ENCODE measurements at regions not wholly inside any gene's neighbourhood (a gene's known extent, or its start where the extent isn't known, plus 50 kb on each side); places are given as distances from the start of the nearest gene placed in this dataset.

DNA sequence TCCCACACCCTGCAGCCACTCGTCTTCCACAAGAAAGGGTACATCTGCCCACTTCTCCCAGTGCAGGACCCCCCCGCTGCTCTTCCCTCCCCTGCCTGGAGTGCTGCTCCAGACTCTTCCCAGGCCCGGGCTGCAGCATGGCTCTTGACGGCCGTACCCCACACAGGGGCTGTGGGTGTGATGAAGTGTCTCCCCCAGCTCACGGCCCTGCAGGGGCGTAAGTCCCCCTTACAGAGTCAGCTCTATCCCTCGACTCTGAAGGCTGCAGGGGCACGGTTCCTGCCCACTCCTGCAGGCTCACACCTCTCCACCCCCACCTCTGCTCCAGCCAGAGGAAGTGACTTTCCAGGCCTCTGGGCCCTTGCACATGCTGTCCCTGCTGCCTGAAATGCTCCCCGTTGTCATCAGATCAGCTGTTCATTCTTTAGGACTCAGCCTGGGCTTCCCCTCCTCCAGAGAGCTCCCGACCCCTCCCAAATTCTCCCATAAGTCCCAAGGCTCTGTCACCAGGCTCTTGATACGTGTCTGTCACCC is 180.6 kb upstream of the IER5L start:
- peak in 3 of 10 donors; percentile 59 to 65 (median 59) for DNase-seq
- intact Hi-C loops (cut with DNase I), result no loop called here

DNA sequence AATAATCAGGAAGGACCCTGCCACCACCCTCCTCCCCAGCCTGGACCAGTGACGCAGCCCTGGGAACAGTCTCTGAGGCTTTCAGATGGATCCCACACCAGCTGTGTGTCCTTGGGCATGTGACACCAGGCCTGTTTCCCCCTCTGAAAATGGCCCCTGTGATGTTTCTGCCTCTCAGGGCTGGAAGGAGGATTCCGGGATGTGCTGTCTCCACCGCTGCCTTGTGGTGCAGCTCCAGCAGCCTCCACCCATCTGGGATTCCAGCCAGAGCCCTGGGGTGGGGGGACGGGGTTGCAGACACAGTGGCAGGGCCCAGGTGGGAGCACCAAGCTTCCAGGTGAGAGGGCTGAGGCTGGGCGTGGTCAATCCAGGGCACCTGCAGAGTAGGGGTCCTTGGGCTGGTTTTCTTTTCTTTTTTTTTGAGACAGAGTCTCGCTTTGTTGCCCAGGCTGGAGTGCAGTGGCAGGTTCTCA is 179.7 kb upstream of the IER5L start:
- DNase-seq, result peak in 3 of 10 donors; percentile 49 to 70 (median 57)
- intact Hi-C loops (cut with DNase I), result no loop called here

DNA sequence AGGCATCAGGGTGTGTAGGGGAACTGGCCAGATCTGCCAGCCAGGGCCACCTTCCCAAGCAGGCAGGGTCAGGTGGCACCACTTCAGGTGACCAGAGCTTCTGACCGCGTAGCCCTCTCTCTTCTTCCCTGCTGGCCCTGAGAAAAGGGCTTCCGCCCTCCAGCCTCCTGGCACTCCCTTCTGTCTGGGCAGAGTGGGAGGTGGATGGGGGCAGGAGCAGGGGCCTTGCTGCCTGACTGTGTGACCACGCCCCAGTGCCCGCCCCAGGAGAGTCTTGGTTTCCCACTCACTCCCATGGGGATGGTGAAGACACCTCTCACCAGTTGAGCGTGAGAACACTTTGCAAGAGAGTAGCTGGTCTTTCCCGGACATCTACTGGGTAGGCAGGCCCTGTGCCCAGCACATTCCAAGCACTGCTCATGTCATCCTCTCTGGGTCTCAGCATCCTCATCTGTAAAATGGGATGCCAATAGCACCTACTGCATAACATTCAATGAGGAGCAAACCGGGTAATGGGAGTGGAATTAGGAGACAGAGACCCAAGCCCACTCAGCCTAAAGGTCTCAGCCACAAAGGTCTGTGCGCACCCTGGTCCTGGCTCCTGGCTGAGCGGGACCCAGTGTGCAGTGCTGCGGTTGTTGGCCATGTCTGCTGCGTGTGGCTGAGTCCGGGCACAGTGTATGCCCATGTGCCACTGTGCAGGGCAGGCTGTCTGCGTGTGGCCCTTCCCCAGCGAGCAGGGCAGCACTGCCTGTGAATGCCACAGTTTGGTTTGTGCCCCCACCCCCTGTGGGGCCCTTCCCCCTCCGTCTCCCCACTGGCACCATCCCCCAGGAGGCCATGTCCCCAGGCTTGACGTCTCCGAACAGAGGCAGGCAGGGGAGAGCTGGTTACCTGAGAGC is 179.1 kb upstream of the IER5L start:
- intact Hi-C loops (cut with DNase I), result no loop called here
- DNase-seq, result peak in 3 of 10 donors; percentile 26 to 73 (median 53)

- intact Hi-C loops (cut with DNase I), result no loop called here
- no peak for DNase-seq
Observed at GRCh38 chr9:129355631-129356030, 177.6 kb upstream of the IER5L start.

DNA sequence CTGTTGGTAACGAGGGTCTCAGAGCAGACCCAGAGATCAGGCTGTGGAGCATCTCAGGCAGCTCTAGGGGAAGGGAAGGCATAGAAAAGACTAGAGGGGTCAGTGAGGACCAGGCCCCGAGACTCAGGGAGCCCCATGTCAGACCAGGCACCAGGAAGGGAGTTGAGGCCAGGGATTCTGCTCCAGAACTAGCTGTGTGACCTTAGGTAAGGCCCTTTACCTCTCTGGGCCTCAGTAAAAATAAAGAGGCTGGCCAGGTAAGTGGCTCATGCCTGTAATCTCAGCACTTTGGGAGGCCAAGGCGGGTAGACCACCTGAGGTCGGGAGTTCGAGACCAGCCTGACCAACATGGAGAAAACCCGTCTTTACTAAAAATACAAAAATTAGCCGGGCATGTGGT is 176.4 kb upstream of the IER5L start:
- DNase-seq, result peak in 1 of 10 donors; percentile 29
- intact Hi-C loops (cut with DNase I), result no loop called here

DNA sequence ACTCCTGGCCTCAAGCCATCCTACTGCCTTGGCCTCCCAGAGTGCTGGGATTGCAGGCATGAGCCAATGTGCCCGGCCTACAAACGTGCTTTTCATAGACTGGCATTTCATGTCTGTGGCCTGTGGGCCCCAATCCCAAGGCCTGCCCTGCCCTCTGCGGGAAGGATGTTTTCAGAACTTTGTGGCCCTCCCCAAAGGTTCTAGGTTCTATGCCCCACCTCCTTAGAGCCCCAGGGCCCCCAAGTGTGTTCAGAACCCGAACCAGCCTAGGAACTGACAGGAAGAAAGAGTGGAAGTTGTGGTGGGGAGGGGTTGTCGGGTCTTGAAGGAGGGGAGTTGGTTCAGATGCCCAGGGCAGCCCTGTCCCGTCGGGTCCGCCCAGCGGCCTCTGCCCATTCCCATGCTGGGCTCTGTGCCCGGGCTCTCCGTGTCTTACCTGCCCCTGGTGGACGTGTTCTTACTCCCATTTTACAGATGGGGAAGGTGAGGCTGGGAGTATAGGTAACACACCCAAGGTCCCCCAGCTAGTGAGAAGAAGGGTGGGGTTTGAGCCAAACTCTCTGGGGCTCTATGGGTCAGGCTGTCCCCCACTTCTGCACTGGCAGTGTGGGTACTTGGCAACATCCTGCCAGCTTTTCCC is 175.8 kb upstream of the IER5L start:
- peak in 2 of 10 donors; percentile 68 to 84 for DNase-seq
- intact Hi-C loops (cut with DNase I), result no loop called here

- intact Hi-C loops (cut with DNase I), result no loop called here
- DNase-seq, result peak in 5 of 10 donors; percentile 36 to 87 (median 78)
Observed at GRCh38 chr9:129352146-129352865, 174.2 kb upstream of the IER5L start.

DNA sequence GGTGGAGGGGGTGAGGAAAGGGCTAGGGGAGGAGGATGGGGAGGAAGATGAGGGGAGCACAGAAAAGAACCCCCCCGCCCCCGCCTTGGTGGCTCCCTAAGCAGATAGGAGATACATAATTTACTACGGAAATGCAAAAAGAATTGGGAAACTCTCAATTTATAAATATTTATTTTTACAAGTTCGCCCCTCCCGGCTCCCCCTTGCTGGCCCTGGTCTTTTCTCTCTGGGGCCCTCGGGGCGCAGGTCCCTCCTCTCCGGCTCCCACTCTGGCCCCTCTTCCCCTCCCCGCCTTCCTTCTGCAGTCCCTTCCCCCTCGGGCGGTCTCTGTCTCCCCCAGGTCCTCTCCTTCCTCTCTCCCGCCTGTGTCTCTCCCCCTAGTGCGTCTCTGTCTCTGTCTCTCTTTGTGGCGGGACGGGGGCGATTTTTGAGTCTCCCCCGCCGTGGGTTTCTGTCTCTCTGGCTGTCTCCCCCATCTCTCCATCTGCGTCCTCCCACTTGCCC is 173.6 kb upstream of the IER5L start:
- DNase-seq, result peak in 3 of 10 donors; percentile 67 to 79 (median 78)
- intact Hi-C loops (cut with DNase I), result no loop called here

DNA sequence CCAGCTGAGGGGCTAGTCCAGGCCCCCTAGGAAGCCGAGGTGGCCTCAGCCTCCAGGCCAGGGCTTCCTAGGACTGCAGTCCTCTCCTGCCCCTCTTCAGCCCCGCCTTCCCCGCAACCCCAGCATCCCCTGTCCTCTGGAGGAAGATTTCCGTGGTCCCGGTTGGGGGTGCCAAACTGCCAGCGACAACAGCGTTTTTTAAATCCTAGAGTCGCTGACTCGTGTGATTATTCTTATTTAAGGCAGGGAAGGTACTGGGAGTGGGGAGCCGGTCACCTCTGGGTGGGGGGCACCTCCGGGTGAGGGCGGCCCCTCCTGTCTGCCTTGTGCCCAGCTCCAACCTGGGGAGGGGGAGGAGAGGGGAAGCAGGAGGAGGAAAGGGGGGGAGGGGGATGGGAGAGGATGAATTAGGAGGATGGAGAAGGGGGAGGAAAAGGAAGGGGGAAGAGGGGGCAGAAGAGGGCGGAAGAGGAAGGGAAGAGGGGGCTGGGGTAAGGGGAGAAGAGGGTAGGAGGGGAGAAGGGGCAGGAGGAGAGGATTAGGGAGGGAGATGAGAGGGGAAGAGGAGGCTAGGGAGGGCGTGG is 173.1 kb upstream of the IER5L start:
- intact Hi-C loops (cut with DNase I), result no loop called here

GRCh38 chr9:129350143-129350935 is 172.3 kb upstream of the IER5L start:
- DNase-seq, result peak in 2 of 10 donors; percentile 47 to 79
- intact Hi-C loops (cut with DNase I), result no loop called here

More for the DNA sequence above, 173.1 kb upstream of the IER5L start:
- peak in 7 of 10 donors; percentile 42 to 92 (median 56) for DNase-seq

- DNase-seq, result peak in 2 of 10 donors; percentile 66 to 71
- intact Hi-C loops (cut with DNase I), result no loop called here
Observed at GRCh38 chr9:129349665-129349947, 171.5 kb upstream of the IER5L start.

- intact Hi-C loops (cut with DNase I), result no loop called here
- peak in 2 of 10 donors; percentile 31 to 80 for DNase-seq
Observed at GRCh38 chr9:129348890-129349664, 171.0 kb upstream of the IER5L start.

DNA sequence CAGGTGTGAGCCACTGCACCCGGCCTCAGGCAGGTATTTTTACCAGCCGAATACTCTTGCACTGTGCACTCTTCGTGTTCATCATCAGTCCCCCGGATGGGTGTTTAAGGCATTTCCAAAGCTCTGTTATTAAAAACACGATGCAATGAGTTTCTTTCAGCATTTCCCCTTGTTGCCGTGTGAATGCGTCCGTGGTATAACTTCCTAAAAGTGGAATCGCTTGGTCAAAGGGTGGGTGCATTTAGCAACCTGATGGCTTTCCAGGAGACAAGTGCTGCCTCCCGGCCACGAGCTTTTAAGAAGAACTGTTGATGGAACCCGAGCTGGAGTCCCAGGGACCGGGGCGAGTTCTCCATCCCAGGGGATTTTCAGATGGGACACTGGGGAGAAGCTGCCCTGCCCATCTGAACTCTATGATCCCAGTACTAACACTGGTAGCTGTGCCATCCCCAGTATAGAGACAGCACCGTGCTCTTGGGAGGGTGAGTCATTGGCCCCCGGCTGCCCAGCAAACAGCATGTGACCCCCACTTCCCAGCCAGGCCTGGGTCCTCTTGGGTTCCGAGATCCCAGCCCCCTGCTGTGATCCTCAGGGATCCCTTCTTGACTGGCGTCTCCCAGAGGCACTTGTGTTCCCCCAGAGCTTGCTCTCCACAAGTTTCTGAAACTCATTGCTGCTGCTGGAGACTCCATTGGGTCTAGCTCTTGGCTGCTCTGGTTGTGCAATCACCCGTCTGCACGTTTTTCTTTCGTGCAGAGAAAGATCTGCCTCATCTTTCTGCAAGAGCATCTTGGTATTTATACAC is 169.5 kb upstream of the IER5L start:
- peak in 2 of 10 donors; percentile 52 to 83 for DNase-seq
- intact Hi-C loops (cut with DNase I), result no loop called here

GRCh38 chr9:129346046-129346445 is 168.0 kb upstream of the IER5L start:
- intact Hi-C loops (cut with DNase I), result no loop called here
- DNase-seq, result peak in 1 of 10 donors; percentile 34

- DNase-seq, result peak in 1 of 10 donors; percentile 67
- intact Hi-C loops (cut with DNase I), result no loop called here
Observed at GRCh38 chr9:129344641-129345495, 166.8 kb upstream of the IER5L start.
